Kidney glomerular epithelial cell (primary cell): ENCODE measurements at regions not wholly inside any gene's neighbourhood (a gene's known extent, or its start where the extent isn't known, plus 50 kb on each side); places are given as distances from the start of the nearest gene placed in this dataset.
A peak's percentile ranks its signal among the peaks of the same experiment; 100 is the strongest.

Experiments used
- DNase-seq: peaks from one replicate; lab custom pipeline; 2025; lab: John Stamatoyannopoulos, UW

GRCh38 chr1:50295566-50295965, 127.7 kb downstream of the DMRTA2 start:
- DNase-seq: no peak

DNA sequence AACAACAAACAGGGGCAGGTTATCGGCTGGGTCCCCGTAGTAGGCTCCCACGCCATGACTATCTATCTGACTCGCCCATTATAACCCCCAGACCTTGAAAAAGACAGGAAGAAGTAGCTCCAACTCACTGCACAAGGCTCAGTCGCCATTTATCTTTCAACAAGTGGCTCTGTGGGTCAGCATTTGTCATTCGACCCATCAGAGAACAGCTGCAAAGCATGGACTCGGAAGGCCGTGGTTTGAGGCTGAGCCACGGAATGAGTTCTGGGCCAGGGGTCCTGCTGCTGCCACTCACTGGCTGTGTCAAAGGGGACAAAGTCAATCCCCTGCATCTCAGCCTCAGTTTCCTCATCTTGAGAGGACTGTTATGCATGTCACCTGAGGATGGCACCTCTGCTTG, 131.0 kb downstream of the DMRTA2 start:
- DNase-seq: no peak

- no peak for DNase-seq
These were observed 133.7 kb downstream of the DMRTA2 start for GRCh38 chr1:50289495-50289894.

DNA sequence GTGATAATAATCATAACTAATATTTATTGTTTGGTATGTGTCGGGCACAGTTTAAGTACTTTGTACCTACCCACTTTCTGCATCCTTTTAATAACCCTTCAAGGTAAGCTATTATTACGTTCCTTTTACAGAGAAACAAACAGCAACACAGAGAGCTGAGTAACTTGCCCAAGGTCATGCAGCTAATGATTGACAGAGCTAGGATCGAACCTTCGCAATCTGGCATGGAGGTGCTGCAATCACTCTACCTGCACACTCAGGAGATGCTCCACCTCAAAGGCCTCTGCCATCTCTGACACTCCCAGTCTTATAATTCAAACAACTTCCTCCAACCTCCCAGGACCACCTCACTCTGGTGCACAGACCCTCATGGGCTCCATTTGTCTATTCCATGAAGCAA, 137.2 kb downstream of the DMRTA2 start:
- DNase-seq: no peak

DNA sequence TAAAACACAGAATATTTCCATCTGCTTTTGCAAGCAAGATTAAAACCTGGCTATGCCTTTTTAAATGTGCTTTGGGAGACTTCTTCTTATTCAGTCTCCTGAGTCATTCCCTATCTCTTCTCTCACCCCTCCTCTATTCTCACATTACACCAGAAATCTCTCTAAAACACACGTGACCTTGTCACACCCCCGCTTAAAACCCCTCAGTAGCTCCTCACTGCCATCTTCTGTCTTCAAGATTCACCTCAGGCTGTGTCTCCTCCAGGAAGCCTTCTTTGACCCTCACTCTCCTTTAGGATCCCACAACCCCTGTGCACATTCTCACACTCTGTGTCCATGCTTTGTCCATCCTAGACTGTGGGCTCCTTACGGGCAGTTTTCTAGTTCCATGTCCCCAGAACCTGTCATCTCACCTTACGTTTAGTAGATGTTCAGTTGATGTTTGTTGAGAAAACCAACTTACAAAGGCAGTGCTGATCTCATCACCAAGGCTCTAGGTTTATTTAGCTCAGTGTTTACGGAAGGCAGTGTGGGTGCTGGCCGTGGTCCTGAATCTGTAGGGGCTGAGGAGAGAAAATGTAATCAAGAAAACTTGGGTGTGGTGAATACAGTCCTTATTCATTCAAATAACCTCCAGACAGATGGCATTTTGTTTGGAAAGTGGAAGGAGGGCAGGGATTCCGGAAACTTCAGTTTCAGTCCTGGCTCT, 143.5 kb downstream of the DMRTA2 start:
- DNase-seq: peak; percentile 33

DNA sequence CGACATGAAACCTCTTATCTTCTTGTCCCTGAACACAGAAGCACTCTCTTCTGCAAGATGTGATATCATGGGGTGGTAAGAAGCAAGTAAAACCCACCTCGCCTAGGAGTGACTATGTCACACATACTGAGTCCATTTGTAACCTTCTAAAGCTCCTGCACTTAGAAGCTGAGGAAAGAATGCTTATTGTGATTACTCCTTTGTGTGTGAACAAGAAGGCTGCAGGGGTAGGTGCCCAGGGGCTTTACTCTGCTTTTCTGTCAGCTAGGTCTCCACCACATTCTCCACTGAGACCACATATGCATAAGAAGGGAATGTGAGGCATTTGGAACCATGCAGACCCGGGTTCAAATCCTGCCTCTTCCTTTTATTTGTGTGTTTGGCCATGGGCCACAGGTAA, 144.3 kb downstream of the DMRTA2 start:
- DNase-seq: no peak

- DNase-seq: no peak
These were observed 144.8 kb downstream of the DMRTA2 start for GRCh38 chr1:50278410-50278809.

DNA sequence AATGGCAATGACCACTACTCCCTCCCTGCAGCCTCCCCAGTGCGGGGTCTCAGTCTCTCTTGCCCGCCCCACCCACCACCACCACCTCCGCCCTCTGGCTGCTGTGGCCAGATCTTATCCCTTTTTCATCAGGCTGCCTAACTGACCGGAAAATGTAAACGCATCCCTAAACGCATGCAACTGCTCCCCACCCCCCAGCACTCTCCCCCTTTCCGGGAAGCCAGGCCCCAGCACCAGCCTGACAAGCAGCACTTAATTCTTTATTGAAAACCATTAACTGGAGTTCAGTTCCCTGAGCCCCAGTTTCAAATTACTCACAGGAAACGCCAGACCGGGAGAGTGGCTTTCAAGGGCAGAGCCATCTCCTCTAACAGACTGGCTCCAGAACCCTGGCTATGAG, 147.7 kb downstream of the DMRTA2 start:
- DNase-seq: no peak

DNA sequence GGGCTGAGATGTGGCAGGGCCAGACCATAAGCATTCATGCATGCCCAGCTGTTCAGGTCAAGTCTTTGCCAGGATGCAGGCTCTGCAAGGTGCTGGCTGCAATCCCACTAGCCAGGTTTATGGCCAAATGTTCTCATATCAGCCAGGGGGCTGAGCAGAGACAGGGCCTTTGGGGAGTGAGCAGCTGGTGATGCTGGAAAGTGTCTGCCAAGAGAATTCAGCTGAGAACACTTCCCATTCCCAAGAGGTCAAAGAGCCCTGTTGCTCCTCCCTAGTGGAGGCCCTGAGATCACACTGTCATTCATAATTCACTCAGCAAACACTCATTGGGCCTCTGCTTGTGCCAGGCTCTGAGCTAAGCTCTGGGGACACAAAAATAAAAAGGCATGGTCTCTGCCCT, 150.3 kb downstream of the DMRTA2 start:
- DNase-seq: no peak

- DNase-seq: peak; percentile 2
These were observed 151.2 kb downstream of the DMRTA2 start for GRCh38 chr1:50271968-50272578.

- DNase-seq: no peak
These were observed 151.9 kb downstream of the DMRTA2 start for GRCh38 chr1:50271337-50271736.

DNA sequence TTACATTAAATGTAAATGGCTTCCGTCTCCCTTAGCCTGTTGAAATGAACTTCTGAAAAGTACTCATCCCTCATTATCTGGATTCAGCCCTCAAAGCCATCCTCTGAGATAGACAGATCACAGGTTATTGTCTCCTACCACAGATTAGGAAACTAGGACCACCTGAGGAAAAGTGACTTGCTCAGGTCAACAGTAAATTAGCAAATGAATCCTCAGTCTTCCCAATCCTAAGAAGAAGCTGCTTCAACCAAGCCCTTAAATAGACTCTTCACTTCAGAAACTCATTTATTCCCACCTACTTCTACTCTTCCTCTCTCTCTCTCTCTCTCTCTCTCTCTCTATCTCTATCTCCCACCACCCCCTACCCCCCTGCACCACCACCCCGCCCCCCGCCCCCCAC, 152.3 kb downstream of the DMRTA2 start:
- DNase-seq: no peak

DNA sequence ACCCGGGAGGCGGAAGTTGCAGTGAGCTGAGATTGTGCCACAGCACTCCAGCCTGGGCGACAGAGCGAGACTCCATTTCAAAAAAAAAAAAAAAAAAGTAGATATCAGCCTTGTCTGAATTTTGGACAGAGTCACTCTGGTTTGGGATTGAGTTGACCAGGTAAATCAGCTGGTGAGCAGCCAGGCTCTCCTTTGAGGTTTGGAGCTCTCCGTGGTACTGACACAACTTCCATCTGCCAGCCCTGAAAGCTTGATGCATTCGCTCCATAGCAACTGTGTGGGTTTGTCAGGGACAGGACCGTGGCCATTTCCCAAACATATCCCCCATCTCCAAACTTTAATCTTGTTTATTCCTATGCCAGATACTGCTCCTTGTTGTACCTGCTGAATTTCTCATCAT, 155.2 kb downstream of the DMRTA2 start:
- peak; percentile 57 for DNase-seq

DNA sequence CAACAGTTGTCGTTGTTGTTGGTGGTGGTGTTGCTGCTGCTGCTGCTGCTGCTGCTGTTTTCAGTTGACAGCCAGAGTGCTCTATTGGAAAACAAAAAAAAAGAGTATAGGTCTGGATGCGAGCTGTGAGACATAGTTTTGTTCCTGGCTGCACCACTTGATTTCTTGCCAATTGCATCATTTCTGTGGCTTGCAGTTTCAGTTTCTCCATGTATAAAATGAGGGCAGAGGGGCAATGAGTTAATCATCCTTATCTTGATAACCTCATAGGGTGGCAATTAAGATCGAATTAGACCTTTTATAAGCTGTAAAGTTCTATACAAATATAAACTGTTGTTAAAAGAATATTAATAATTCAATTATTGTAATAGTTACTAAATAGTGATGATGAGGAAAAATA, 156.7 kb downstream of the DMRTA2 start:
- DNase-seq: no peak

DNA sequence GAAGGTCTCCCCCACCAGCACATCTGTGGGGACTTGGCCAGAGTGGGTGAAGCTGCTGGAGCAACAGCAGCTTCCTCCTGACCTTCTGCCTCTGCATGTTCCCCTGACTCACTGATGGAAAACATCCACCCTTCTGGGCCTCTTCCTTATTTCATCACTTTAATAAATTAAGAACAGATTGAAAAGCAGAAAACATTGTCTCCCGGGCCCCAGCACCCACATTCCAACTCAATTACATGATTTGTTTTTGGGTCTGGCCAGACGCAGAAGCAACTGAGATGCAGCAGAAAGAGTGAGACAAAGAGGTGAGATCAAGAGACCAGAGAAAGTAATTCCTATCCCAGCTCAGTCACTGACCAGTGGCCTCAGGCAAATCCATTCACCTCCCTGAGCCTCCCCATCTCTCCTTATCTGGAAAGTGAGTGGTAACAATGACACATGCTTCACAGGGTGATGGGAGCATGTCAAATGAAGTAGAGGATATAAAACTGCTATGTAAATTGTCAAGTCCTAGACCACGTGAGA, 157.1 kb downstream of the ELAVL4 start:
- DNase-seq: no peak

- no peak for DNase-seq
These were observed 155.9 kb downstream of the ELAVL4 start for GRCh38 chr1:50264590-50264989.

DNA sequence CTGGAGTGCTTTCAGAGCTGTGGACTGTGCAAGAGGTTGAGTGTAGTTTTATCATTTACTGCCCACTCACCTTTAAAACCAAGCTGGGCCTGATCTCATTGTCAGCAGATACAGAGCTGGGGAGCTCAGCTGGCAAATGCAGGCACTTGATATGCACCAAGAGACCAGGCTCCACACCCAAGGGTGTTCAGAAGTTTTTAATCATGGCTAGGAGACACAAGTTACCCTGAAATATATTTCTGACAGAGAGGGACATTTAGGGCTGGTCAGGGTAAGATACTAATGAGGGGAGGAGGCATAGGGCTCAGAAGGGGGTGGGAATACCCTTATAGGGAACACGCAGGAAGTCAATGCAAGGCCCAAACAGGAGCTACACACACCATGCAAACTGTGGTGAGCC, 153.7 kb downstream of the ELAVL4 start:
- no peak for DNase-seq

- DNase-seq: no peak
These were observed 153.2 kb downstream of the ELAVL4 start for GRCh38 chr1:50261951-50262350.

DNA sequence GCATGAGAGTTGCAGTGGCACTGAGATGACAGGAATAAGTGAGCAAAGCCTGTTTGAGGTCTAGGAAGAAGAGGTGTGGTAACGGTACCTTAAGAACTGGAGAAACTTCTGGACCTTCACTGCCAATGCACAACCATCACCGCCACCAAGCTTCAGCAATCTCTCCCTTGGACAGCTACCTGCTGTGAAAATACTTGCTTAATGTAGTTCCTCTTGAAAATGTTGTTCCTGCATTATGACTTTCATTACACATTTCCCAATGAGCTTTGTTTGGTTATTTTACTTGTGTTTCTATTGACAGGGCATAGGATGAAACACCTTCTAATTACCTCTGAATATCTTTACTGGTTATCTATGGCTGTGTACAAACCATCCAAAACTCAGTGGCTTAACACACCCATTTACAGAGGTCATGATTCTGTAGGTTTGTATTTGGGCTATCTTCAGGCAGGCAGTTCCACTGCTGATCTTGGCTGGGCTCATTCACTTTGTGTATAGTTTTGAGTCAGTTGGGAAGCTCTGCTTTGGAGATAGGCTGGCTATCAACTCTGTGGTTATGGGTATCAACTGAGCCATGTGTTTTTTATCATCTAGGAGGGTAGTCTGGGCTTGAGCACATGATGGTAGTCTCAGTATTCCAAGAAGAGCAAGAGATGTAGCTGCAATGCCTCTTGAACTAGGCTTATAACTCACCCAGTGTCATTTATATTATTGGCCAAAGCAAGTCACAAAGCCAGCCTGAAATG, 149.4 kb downstream of the ELAVL4 start:
- no peak for DNase-seq

- DNase-seq: no peak
These were observed 148.3 kb downstream of the ELAVL4 start for GRCh38 chr1:50257029-50257428.
